ENCODE measurements at regions not wholly inside any gene's neighbourhood (a gene's known extent, or its start where the extent isn't known, plus 50 kb on each side); places are given as distances from the start of the nearest gene placed in this dataset.

GRCh38 chr1:70911861-70912260, 135.8 kb downstream of the PTGER3 start:
- POLR2A ChIA-PET = no interaction called here
- no peak for TF ChIP-seq L3MBTL2 (conservative IDR thresholded peaks at IDR 0.05)
- no peak for TF ChIP-seq NFRKB (IDR thresholded peaks at IDR 0.05)
- CTCF ChIA-PET = no interaction called here
- DNase-seq (ENCODE audit: extremely low spot score) = no peak

GRCh38 chr1:70914224-70914623, 133.4 kb downstream of the PTGER3 start:
- ChIA-PET CTCF (no interaction called here), POLR2A (no interaction called here)
- DNase-seq (ENCODE audit: extremely low spot score) = no peak
- no peak for TF ChIP-seq SP1 (IDR thresholded peaks at IDR 0.05)
- no peak for TF ChIP-seq NFRKB (IDR thresholded peaks at IDR 0.05)
- no peak for TF ChIP-seq ARNT (IDR thresholded peaks at IDR 0.05)
- no peak for TF ChIP-seq HDGF (IDR thresholded peaks at IDR 0.05; ENCODE audit: borderline replicate concordance)
- no peak for TF ChIP-seq LEF1 (IDR thresholded peaks at IDR 0.05; ENCODE audit: borderline replicate concordance)
- TF ChIP-seq ZNF384 (IDR thresholded peaks at IDR 0.05) = no peak
- no peak for TF ChIP-seq L3MBTL2 (conservative IDR thresholded peaks at IDR 0.05)
- TF ChIP-seq TARDBP (IDR thresholded peaks at IDR 0.05) = no peak
- no peak for TF ChIP-seq CTBP1 (IDR thresholded peaks at IDR 0.05; ENCODE audit: borderline replicate concordance)
- TF ChIP-seq PKNOX1 (IDR thresholded peaks at IDR 0.05) = no peak
- TF ChIP-seq BHLHE40 (IDR thresholded peaks at IDR 0.05; ENCODE audit: borderline replicate concordance) = no peak
- TF ChIP-seq FOXM1 (IDR thresholded peaks at IDR 0.05; ENCODE audit: borderline replicate concordance) = no peak
- no peak for TF ChIP-seq FOXK2 (IDR thresholded peaks at IDR 0.05)
- no peak for TF ChIP-seq ELF4 (IDR thresholded peaks at IDR 0.05)
- no peak for TF ChIP-seq FOXA1 (IDR thresholded peaks at IDR 0.05)
- TF ChIP-seq SUZ12 (IDR thresholded peaks at IDR 0.05) = no peak

- POLR2A ChIA-PET = no interaction called here
- no peak for DNase-seq (ENCODE audit: extremely low spot score)
- CTCF ChIA-PET = no interaction called here
- TF ChIP-seq SP1 (IDR thresholded peaks at IDR 0.05) (no peak), CTBP1 (IDR thresholded peaks at IDR 0.05; ENCODE audit: borderline replicate concordance) (no peak), TARDBP (IDR thresholded peaks at IDR 0.05) (no peak), BHLHE40 (IDR thresholded peaks at IDR 0.05; ENCODE audit: borderline replicate concordance) (no peak), LEF1 (IDR thresholded peaks at IDR 0.05; ENCODE audit: borderline replicate concordance) (no peak), FOXA1 (IDR thresholded peaks at IDR 0.05) (no peak), FOXM1 (IDR thresholded peaks at IDR 0.05; ENCODE audit: borderline replicate concordance) (no peak), HDGF (IDR thresholded peaks at IDR 0.05; ENCODE audit: borderline replicate concordance) (no peak), ELF4 (IDR thresholded peaks at IDR 0.05) (no peak), ZNF384 (IDR thresholded peaks at IDR 0.05) (no peak), NFRKB (IDR thresholded peaks at IDR 0.05) (no peak), ARNT (IDR thresholded peaks at IDR 0.05) (no peak), PKNOX1 (IDR thresholded peaks at IDR 0.05) (no peak), SUZ12 (IDR thresholded peaks at IDR 0.05) (no peak), FOXK2 (IDR thresholded peaks at IDR 0.05) (no peak), L3MBTL2 (conservative IDR thresholded peaks at IDR 0.05) (no peak)
These were observed 132.2 kb downstream of the PTGER3 start for GRCh38 chr1:70915258-70916033.

- ChIA-PET POLR2A (no interaction called here), CTCF (no interaction called here)
- TF ChIP-seq ZNF384 (IDR thresholded peaks at IDR 0.05) (no peak), FOXM1 (IDR thresholded peaks at IDR 0.05; ENCODE audit: borderline replicate concordance) (no peak), L3MBTL2 (conservative IDR thresholded peaks at IDR 0.05) (no peak), LEF1 (IDR thresholded peaks at IDR 0.05; ENCODE audit: borderline replicate concordance) (no peak), ARNT (IDR thresholded peaks at IDR 0.05) (no peak), NFRKB (IDR thresholded peaks at IDR 0.05) (no peak), TARDBP (IDR thresholded peaks at IDR 0.05) (no peak), HDGF (IDR thresholded peaks at IDR 0.05; ENCODE audit: borderline replicate concordance) (no peak), CTBP1 (IDR thresholded peaks at IDR 0.05; ENCODE audit: borderline replicate concordance) (no peak), FOXA1 (IDR thresholded peaks at IDR 0.05) (no peak), SP1 (IDR thresholded peaks at IDR 0.05) (no peak), ELF4 (IDR thresholded peaks at IDR 0.05) (no peak), FOXK2 (IDR thresholded peaks at IDR 0.05) (no peak), PKNOX1 (IDR thresholded peaks at IDR 0.05) (no peak), BHLHE40 (IDR thresholded peaks at IDR 0.05; ENCODE audit: borderline replicate concordance) (no peak), SUZ12 (IDR thresholded peaks at IDR 0.05) (no peak)
- DNase-seq (ENCODE audit: extremely low spot score) = no peak
These were observed 131.6 kb downstream of the PTGER3 start for GRCh38 chr1:70916034-70916427.

- POLR2A ChIA-PET = no interaction called here
- TF ChIP-seq FOXM1 (IDR thresholded peaks at IDR 0.05; ENCODE audit: borderline replicate concordance) = no peak
- no peak for TF ChIP-seq ZNF384 (IDR thresholded peaks at IDR 0.05)
- TF ChIP-seq BHLHE40 (IDR thresholded peaks at IDR 0.05; ENCODE audit: borderline replicate concordance) = no peak
- TF ChIP-seq CTBP1 (IDR thresholded peaks at IDR 0.05; ENCODE audit: borderline replicate concordance) = no peak
- no peak for TF ChIP-seq PKNOX1 (IDR thresholded peaks at IDR 0.05)
- TF ChIP-seq ARNT (IDR thresholded peaks at IDR 0.05) = no peak
- no peak for TF ChIP-seq TARDBP (IDR thresholded peaks at IDR 0.05)
- no peak for TF ChIP-seq FOXA1 (IDR thresholded peaks at IDR 0.05)
- TF ChIP-seq FOXK2 (IDR thresholded peaks at IDR 0.05) = no peak
- no peak for TF ChIP-seq HDGF (IDR thresholded peaks at IDR 0.05; ENCODE audit: borderline replicate concordance)
- no peak for TF ChIP-seq NFRKB (IDR thresholded peaks at IDR 0.05)
- TF ChIP-seq SP1 (IDR thresholded peaks at IDR 0.05) = no peak
- no peak for TF ChIP-seq LEF1 (IDR thresholded peaks at IDR 0.05; ENCODE audit: borderline replicate concordance)
- no peak for TF ChIP-seq SUZ12 (IDR thresholded peaks at IDR 0.05)
- CTCF ChIA-PET = interaction anchor here (0.6 kb wide), 1 partner anchor 9 kb away, joined by 3 read pairs; no protein-coding TSS in a partner anchor
- DNase-seq (ENCODE audit: extremely low spot score) = no peak
These were observed 127.8 kb downstream of the PTGER3 start for GRCh38 chr1:70919706-70920323.

Measured in HEK293T (cell line).